GM12878 (cell line): ENCODE measurements at regions not wholly inside any gene's neighbourhood (a gene's known extent, or its start where the extent isn't known, plus 50 kb on each side); places are given as distances from the start of the nearest gene placed in this dataset.

Source experiments
- CEBPB ChIP-seq, 2 experiments: fragments of 150-350 bp in 1 of 2; IDR thresholded peaks; 2 replicates each; pipeline ENCODE4 v1.6.1; 2012 to 2014; ENCODE audit warnings: low read depth in 2 of 2, low read length in 2 of 2, borderline replicate concordance in 1 of 2, inconsistent platforms in 1 of 2
- CTCF ChIP-seq, 3 experiments: IDR thresholded peaks in 2 of 3; conservative IDR thresholded peaks in 1 of 3; 2 replicates each; pipeline ENCODE4 v1.5.1; 2011; ENCODE audit warnings: low read depth in 3 of 3, low read length in 3 of 3, mild to moderate bottlenecking in 3 of 3, control low read depth in 2 of 3, moderate library complexity in 2 of 3, inconsistent platforms in 1 of 3, mixed read lengths in 1 of 3; ENCODE audit not compliant: control insufficient read depth in 2 of 3, insufficient read depth in 1 of 3; ENCODE audit errors: extremely low read depth in 1 of 3
- IKZF1 ChIP-seq: fragments of 450-650 bp; conservative IDR thresholded peaks from 2 replicates; pipeline ENCODE4 v1.6.1; 2017; ENCODE audit warnings: antibody characterized with exemption, mild to moderate bottlenecking
- TF ChIP-seq, protein P1 (sequence below): IDR thresholded peaks from 2 replicates; pipeline ENCODE4 v1.6.1; 2011; ENCODE audit warnings: borderline replicate concordance, low read depth, mild to moderate bottlenecking, moderate library complexity, low read length; ENCODE audit not compliant: insufficient read depth, poor library complexity, severe bottlenecking

DNA sequence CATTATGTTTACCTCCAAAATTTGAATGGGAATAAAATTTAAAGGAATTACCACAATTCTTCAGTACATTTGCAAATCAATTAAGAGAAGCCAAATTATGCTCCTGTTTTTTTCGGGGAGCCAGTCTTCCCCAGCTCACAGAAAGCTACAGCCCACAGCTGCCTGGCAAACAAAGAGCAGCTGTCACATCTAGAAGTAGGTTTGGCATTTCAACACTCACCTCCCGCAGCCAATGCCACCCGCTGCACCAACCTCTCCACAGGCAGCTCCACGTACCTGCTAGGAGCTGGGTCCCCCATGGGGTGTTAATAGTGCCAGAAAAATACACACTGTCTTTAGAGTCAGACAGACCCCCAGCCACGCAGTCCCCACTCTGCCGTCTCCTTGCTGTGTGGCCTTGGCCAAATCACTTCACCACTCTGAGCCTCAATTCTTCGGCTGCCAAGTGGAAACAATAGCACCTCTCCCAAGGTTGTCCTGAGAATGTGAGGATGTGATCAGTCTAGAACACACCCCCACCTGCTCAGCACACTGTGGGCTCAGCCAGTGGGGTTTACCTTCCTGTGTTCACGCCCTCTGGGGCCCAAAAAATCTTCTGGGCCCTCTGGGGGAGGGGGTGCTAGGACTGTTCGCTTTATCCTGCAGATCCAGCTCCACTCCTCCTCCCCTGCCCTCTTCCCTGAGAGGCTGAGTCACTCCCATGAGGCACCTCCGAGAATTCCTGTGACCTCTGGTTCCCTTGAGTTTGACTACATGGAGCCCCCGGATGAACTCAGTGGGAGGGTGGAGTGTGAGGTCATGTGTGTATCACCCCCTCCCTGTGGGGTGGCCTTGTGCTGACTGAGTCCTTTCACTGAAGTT is 204.3 kb upstream of the GRIK3 start:
- no peak for TF ChIP-seq CEBPB (IDR thresholded peaks at IDR 0.05; ENCODE audit: borderline replicate concordance in 1 of 2, low read depth in 2 of 2, low read length in 2 of 2)
- TF ChIP-seq, protein P1, sequence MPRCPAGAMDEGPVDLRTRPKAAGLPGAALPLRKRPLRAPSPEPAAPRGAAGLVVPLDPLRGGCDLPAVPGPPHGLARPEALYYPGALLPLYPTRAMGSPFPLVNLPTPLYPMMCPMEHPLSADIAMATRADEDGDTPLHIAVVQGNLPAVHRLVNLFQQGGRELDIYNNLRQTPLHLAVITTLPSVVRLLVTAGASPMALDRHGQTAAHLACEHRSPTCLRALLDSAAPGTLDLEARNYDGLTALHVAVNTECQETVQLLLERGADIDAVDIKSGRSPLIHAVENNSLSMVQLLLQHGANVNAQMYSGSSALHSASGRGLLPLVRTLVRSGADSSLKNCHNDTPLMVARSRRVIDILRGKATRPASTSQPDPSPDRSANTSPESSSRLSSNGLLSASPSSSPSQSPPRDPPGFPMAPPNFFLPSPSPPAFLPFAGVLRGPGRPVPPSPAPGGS, result no peak
- no peak for TF ChIP-seq IKZF1
- TF ChIP-seq CTCF (IDR thresholded peaks at IDR 0.05 in 2 of 3, conservative IDR thresholded peaks at IDR 0.05 in 1 of 3; ENCODE audit: control insufficient read depth in 2 of 3, extremely low read depth in 1 of 3, insufficient read depth in 1 of 3, low read depth in 3 of 3, low read length in 3 of 3), result no peak
